ENCODE measurements at regions not wholly inside any gene's neighbourhood (a gene's known extent, or its start where the extent isn't known, plus 50 kb on each side); places are given as distances from the start of the nearest gene placed in this dataset.

- TF ChIP-seq POLR2A (IDR thresholded peaks at IDR 0.05), result no peak
- TF ChIP-seq CTCF (IDR thresholded peaks at IDR 0.05), result no peak
Observed at GRCh38 chr11:15748741-15749140, 607.6 kb downstream of the SOX6 start.

GRCh38 chr11:15750535-15751308, 605.6 kb downstream of the SOX6 start:
- Histone ChIP-seq H3K27me3 (no peaks in the 10 kb centered on the region), H3K4me3 (no peak overlapping the region), H3K4me1 (no peaks in the 10 kb centered on the region), H3K36me3 (no peaks in the 10 kb centered on the region), H3K27ac (no peak overlapping the region), H3K9me3 (no peaks in the 10 kb centered on the region)
- no peak for TF ChIP-seq POLR2A (IDR thresholded peaks at IDR 0.05)
- no peak for DNase-seq

More at GRCh38 chr11:15748741-15749140, 607.6 kb downstream of the SOX6 start:
- no peaks in the 10 kb centered on the region for H3K27me3 ChIP-seq
- H3K36me3 ChIP-seq, result no peaks in the 10 kb centered on the region
- no peaks in the 10 kb centered on the region for H3K9me3 ChIP-seq
- no peaks in the 10 kb centered on the region for H3K4me1 ChIP-seq
- H3K4me3 ChIP-seq, result no peak overlapping the region
- H3K27ac ChIP-seq, result no peak overlapping the region
- DNase-seq, result no peak

- no peaks in the 10 kb centered on the region for H3K27me3 ChIP-seq
- no peak overlapping the region for H3K4me3 ChIP-seq
- no peak for DNase-seq
- no peaks in the 10 kb centered on the region for H3K36me3 ChIP-seq
- no peak overlapping the region for H3K27ac ChIP-seq
- no peaks in the 10 kb centered on the region for H3K4me1 ChIP-seq
- no peak for TF ChIP-seq CTCF (IDR thresholded peaks at IDR 0.05)
- no peak for TF ChIP-seq POLR2A (IDR thresholded peaks at IDR 0.05)
- H3K9me3 ChIP-seq, result no peaks in the 10 kb centered on the region
Observed at GRCh38 chr11:15754221-15754620, 602.1 kb downstream of the SOX6 start.

GRCh38 chr11:15757048-15757698, 599.2 kb downstream of the SOX6 start:
- H3K27ac ChIP-seq, result no peak overlapping the region
- H3K27me3 ChIP-seq, result no peaks in the 10 kb centered on the region
- no peaks in the 10 kb centered on the region for H3K4me1 ChIP-seq
- TF ChIP-seq CTCF (IDR thresholded peaks at IDR 0.05) (no peak), POLR2A (IDR thresholded peaks at IDR 0.05) (no peak)
- no peaks in the 10 kb centered on the region for H3K36me3 ChIP-seq
- no peak overlapping the region for H3K4me3 ChIP-seq
- H3K9me3 ChIP-seq, result no peaks in the 10 kb centered on the region
- DNase-seq, result no peak

- DNase-seq, result no peak
- Histone ChIP-seq H3K4me3 (no peak overlapping the region), H3K9me3 (no peaks in the 10 kb centered on the region), H3K36me3 (no peaks in the 10 kb centered on the region), H3K4me1 (no peaks in the 10 kb centered on the region), H3K27me3 (no peaks in the 10 kb centered on the region), H3K27ac (no peak overlapping the region)
- TF ChIP-seq CTCF (IDR thresholded peaks at IDR 0.05) (no peak), POLR2A (IDR thresholded peaks at IDR 0.05) (no peak)
Observed at GRCh38 chr11:15758857-15759465, 597.4 kb downstream of the SOX6 start.

GRCh38 chr11:15761235-15761634, 595.1 kb downstream of the SOX6 start:
- Histone ChIP-seq H3K36me3 (no peaks in the 10 kb centered on the region), H3K27ac (no peak overlapping the region), H3K27me3 (no peaks in the 10 kb centered on the region), H3K9me3 (no peaks in the 10 kb centered on the region), H3K4me1 (no peaks in the 10 kb centered on the region), H3K4me3 (no peak overlapping the region)
- TF ChIP-seq CTCF (IDR thresholded peaks at IDR 0.05) (no peak), POLR2A (IDR thresholded peaks at IDR 0.05) (no peak)
- DNase-seq, result no peak
